ENCODE measurements at regions not wholly inside any gene's neighbourhood (a gene's known extent, or its start where the extent isn't known, plus 50 kb on each side); places are given as distances from the start of the nearest gene placed in this dataset.

DNA sequence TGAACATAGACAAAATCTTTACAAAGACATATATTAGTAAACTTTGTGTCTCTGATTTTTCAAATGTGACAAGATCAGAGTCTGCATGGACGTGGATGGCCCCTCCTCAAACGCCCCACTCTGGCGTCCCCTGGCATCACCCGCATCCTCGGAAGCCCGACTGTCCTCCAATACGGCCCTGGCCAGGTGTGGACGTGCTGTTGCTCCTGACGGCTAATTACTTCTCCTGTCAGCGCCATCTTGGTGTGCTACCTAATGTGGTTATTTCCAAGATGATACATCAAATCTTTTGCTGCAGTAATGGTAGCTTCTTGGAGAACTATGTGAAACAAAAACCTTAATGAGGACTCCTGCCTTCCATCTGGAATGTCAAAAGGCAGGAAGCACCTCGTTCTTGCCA lies 747.4 kb upstream of the SALL3 start:
- DNase-seq (ENCODE audit: low read depth) = no peak
- TF ChIP-seq POLR2A (IDR thresholded peaks at IDR 0.05; ENCODE audit: extremely low read depth, insufficient read length) = no peak
- TF ChIP-seq MAX (IDR thresholded peaks at IDR 0.05; ENCODE audit: low read depth, low read length) = no peak
- TF ChIP-seq, protein P1, sequence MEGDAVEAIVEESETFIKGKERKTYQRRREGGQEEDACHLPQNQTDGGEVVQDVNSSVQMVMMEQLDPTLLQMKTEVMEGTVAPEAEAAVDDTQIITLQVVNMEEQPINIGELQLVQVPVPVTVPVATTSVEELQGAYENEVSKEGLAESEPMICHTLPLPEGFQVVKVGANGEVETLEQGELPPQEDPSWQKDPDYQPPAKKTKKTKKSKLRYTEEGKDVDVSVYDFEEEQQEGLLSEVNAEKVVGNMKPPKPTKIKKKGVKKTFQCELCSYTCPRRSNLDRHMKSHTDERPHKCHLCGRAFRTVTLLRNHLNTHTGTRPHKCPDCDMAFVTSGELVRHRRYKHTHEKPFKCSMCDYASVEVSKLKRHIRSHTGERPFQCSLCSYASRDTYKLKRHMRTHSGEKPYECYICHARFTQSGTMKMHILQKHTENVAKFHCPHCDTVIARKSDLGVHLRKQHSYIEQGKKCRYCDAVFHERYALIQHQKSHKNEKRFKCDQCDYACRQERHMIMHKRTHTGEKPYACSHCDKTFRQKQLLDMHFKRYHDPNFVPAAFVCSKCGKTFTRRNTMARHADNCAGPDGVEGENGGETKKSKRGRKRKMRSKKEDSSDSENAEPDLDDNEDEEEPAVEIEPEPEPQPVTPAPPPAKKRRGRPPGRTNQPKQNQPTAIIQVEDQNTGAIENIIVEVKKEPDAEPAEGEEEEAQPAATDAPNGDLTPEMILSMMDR (IDR thresholded peaks at IDR 0.05; ENCODE audit: low read depth, low read length) = no peak
- no peak for TF ChIP-seq MYC (IDR thresholded peaks at IDR 0.05; ENCODE audit: low read depth, low read length)
- H3K4me3 ChIP-seq (ENCODE audit: low read depth, low read length) = no peak overlapping the region

- DNase-seq (ENCODE audit: low read depth) = no peak
- H3K4me3 ChIP-seq (ENCODE audit: low read depth, low read length) = no peak overlapping the region
- TF ChIP-seq MYC (IDR thresholded peaks at IDR 0.05; ENCODE audit: low read depth, low read length) (no peak), MAX (IDR thresholded peaks at IDR 0.05; ENCODE audit: low read depth, low read length) (no peak), POLR2A (IDR thresholded peaks at IDR 0.05; ENCODE audit: extremely low read depth, insufficient read length) (no peak)
- TF ChIP-seq, protein P1 (IDR thresholded peaks at IDR 0.05; ENCODE audit: low read depth, low read length) = no peak
These were observed 741.8 kb upstream of the SALL3 start for GRCh38 chr18:78237864-78238263.

DNA sequence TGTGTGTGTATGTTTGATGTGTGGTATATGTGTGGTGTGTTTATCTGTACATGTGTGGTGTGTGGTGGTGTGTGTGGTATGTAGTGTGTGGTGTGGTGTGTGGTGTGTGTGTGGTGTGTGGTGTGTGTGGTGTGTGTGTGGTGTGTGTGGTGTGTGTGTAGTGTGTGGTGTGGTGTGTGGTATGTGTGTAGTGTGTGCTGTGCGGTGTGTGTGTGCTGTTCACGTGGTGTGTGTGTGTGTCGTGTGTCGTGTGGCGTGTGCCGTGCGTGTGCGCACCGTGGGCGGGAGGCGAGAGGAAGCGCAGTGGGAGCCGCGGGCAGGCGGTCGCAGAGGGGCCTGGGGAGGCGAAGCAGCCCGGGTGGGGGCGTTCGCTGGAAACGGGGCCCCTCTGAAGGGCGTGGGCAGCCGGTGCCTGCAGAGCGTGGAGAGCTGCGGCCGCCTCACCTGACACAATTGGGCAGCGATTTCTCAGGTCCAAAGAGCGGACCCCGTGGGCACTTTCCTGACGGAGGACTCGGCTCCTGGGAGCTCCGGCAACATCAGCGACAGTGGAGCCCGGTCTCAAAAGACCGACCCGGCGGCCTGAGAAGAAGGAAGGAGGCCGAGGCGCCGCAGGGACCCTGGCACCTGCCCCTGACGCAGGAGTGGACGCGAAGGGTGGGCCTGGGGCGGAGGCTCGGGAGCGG lies 741.1 kb upstream of the SALL3 start:
- no peak for DNase-seq (ENCODE audit: low read depth)
- H3K4me3 ChIP-seq (ENCODE audit: low read depth, low read length) = no peak overlapping the region
- TF ChIP-seq, protein P1 (IDR thresholded peaks at IDR 0.05; ENCODE audit: low read depth, low read length) = no peak
- TF ChIP-seq MAX (IDR thresholded peaks at IDR 0.05; ENCODE audit: low read depth, low read length) = no peak

- TF ChIP-seq MYC (IDR thresholded peaks at IDR 0.05; ENCODE audit: low read depth, low read length) (no peak), POLR2A (IDR thresholded peaks at IDR 0.05; ENCODE audit: extremely low read depth, insufficient read length) (no peak), MAX (IDR thresholded peaks at IDR 0.05; ENCODE audit: low read depth, low read length) (no peak)
- TF ChIP-seq, protein P1 (IDR thresholded peaks at IDR 0.05; ENCODE audit: low read depth, low read length) = no peak
- no peak for DNase-seq (ENCODE audit: low read depth)
- H3K4me3 ChIP-seq (ENCODE audit: low read depth, low read length) = no peak overlapping the region
These were observed 740.5 kb upstream of the SALL3 start for GRCh38 chr18:78239090-78239457.

DNA sequence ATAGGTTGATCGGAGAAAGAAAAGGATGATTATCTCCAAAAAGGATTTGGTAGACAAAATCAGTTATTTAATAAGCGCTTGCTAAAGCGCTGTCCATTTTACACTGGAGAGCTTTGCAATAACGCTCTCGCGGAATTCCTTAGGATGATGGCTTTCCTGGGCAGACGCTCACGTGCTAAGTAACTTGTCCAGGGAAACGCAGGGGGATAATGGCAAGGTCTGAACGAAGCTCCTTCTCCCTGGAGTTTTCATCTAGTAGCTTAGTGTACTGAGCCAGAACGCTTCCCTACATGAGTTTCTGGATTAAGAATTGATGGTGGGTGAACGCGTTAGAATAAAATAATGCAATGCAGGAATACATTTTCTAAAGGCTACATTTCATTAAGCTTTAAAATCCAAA lies 739.5 kb upstream of the SALL3 start:
- TF ChIP-seq POLR2A (IDR thresholded peaks at IDR 0.05; ENCODE audit: extremely low read depth, insufficient read length) = no peak
- TF ChIP-seq, protein P1 (IDR thresholded peaks at IDR 0.05; ENCODE audit: low read depth, low read length) = no peak
- TF ChIP-seq MAX (IDR thresholded peaks at IDR 0.05; ENCODE audit: low read depth, low read length) = no peak
- TF ChIP-seq MYC (IDR thresholded peaks at IDR 0.05; ENCODE audit: low read depth, low read length) = no peak
- DNase-seq (ENCODE audit: low read depth) = no peak
- no peak overlapping the region for H3K4me3 ChIP-seq (ENCODE audit: low read depth, low read length)
